GM13977 (cell line): ENCODE measurements at regions not wholly inside any gene's neighbourhood (a gene's known extent, or its start where the extent isn't known, plus 50 kb on each side); places are given as distances from the start of the nearest gene placed in this dataset.

Source experiments
- DNase-seq: peaks from one replicate; pipeline ENCODE4 v3.0.0; 2012; ENCODE audit warnings: low spot score
- CTCF ChIP-seq: IDR thresholded peaks from 2 replicates; pipeline ENCODE4 v1.5.1; 2012; ENCODE audit warnings: mild to moderate bottlenecking, control low read depth; ENCODE audit not compliant: insufficient read depth; ENCODE audit errors: extremely low read depth, missing control alignments
- in situ Hi-C: fragments of 300-500 bp; cut with MboI; formaldehyde crosslinking; loops from one replicate; pipeline ENCODE4 v1.12.0; 2022; ENCODE audit warnings: low sequenced_read_pairs, low pct_unique_long_range_greater_than_20kb, mixed read lengths, inconsistent platforms; ENCODE audit not compliant: unreplicated experiment

- in situ Hi-C loops, result no loop called here
- DNase-seq, result peak; percentile 72
- TF ChIP-seq CTCF, result no peak
Measured at GRCh38 chr10:44010873-44011602, 362.4 kb upstream of the ZNF32 start.

- no peak for DNase-seq
- TF ChIP-seq CTCF, result no peak
- in situ Hi-C loops, result no loop called here
Measured at GRCh38 chr10:44009891-44010632, 361.4 kb upstream of the ZNF32 start.

- DNase-seq, result no peak
- no peak for TF ChIP-seq CTCF
- in situ Hi-C loops, result no loop called here
Measured at GRCh38 chr10:44008917-44009709, 360.4 kb upstream of the ZNF32 start.

- DNase-seq, result peak; percentile 71
- TF ChIP-seq CTCF, result no peak
- in situ Hi-C loops, result no loop called here
Measured at GRCh38 chr10:44008270-44008916, 359.7 kb upstream of the ZNF32 start.

- in situ Hi-C loops, result no loop called here
- no peak for DNase-seq
- TF ChIP-seq CTCF, result no peak
Measured at GRCh38 chr10:44006771-44007170, 358.1 kb upstream of the ZNF32 start.

- in situ Hi-C loops, result no loop called here
- TF ChIP-seq CTCF, result no peak
- DNase-seq, result no peak
Measured at GRCh38 chr10:44005788-44006099, 357.1 kb upstream of the ZNF32 start.
